ENCODE measurements at regions not wholly inside any gene's neighbourhood (a gene's known extent, or its start where the extent isn't known, plus 50 kb on each side); places are given as distances from the start of the nearest gene placed in this dataset.

DNA sequence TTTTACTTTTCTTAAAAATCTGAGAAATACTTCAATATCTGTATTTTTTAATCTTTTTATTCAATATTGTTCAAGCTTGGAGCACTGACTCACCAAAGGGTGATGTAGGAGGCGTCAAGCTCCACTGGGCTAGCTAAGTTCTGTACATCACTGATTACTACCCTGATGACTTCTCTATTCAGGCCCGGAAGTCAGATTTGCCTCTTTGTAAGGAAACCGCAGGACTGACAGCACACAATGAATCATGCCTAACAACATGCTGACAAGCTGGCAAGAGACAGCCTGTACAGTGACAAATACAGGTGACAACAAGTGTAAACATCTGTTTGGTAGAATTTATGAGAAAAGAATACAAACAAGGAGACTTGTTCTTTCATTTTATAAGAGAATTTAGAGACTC is 627.9 kb upstream of the RORB start:
- TF ChIP-seq CTCF (IDR thresholded peaks at IDR 0.05; ENCODE audit: low read depth, low read length): no peak
- no peak overlapping the region for H3K4me3 ChIP-seq (ENCODE audit: low read depth, low read length)
- DNase-seq: no peak
- H3K27me3 ChIP-seq (ENCODE audit: insufficient read depth, low read depth, severe bottlenecking): no peaks in the 10 kb centered on the region
- no peak overlapping the region for H3K27ac ChIP-seq
- H3K36me3 ChIP-seq: no peaks in the 10 kb centered on the region
- H3K9me3 ChIP-seq (ENCODE audit: severe bottlenecking): no peaks in the 10 kb centered on the region

GRCh38 chr9:73871636-73872035 is 625.5 kb upstream of the RORB start:
- Histone ChIP-seq H3K27me3 (ENCODE audit: insufficient read depth, low read depth, severe bottlenecking) (no peaks in the 10 kb centered on the region), H3K36me3 (no peaks in the 10 kb centered on the region)
- DNase-seq: no peak

DNA sequence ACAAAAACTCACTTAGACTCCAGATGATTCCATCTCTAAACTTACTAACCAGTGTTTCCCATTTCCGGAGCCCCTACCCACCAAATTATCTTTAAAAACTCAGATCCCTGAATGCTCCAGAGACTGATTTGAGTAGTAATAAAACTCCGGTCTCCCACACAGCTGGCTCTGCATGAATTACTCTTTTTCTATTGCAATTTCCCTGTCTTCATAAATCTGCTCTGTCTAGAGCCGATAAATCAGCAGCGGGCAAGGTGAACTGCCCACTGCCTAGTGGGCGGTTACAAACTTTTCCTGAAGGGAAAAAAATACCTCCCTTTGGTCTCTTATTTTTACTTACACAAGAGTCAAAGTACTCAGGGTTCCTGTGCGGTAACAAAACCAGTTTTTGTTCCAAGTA is 624.4 kb upstream of the RORB start:
- TF ChIP-seq CTCF (IDR thresholded peaks at IDR 0.05; ENCODE audit: low read depth, low read length): no peak

More at GRCh38 chr9:73871636-73872035, 625.5 kb upstream of the RORB start:
- H3K4me3 ChIP-seq (ENCODE audit: low read depth, low read length): no peak overlapping the region
- no peak for TF ChIP-seq CTCF (IDR thresholded peaks at IDR 0.05; ENCODE audit: low read depth, low read length)
- H3K27ac ChIP-seq: no peak overlapping the region
- H3K9me3 ChIP-seq (ENCODE audit: severe bottlenecking): no peaks in the 10 kb centered on the region

GRCh38 chr9:73880101-73880500 is 617.0 kb upstream of the RORB start:
- no peaks in the 10 kb centered on the region for H3K36me3 ChIP-seq
- no peaks in the 10 kb centered on the region for H3K27me3 ChIP-seq (ENCODE audit: insufficient read depth, low read depth, severe bottlenecking)
- no peak overlapping the region for H3K4me3 ChIP-seq (ENCODE audit: low read depth, low read length)
- no peak for DNase-seq
- TF ChIP-seq CTCF (IDR thresholded peaks at IDR 0.05; ENCODE audit: low read depth, low read length): no peak
- H3K9me3 ChIP-seq (ENCODE audit: severe bottlenecking): no peaks in the 10 kb centered on the region
- H3K27ac ChIP-seq: no peak overlapping the region

More for the DNA sequence above, 624.4 kb upstream of the RORB start:
- DNase-seq: no peak
- no peaks in the 10 kb centered on the region for H3K9me3 ChIP-seq (ENCODE audit: severe bottlenecking)
- no peak overlapping the region for H3K4me3 ChIP-seq (ENCODE audit: low read depth, low read length)
- no peak overlapping the region for H3K27ac ChIP-seq
- H3K27me3 ChIP-seq (ENCODE audit: insufficient read depth, low read depth, severe bottlenecking): no peaks in the 10 kb centered on the region
- no peaks in the 10 kb centered on the region for H3K36me3 ChIP-seq

- no peak for DNase-seq
- Histone ChIP-seq H3K9me3 (ENCODE audit: severe bottlenecking) (no peaks in the 10 kb centered on the region), H3K36me3 (no peaks in the 10 kb centered on the region), H3K27ac (no peak overlapping the region), H3K4me3 (ENCODE audit: low read depth, low read length) (no peak overlapping the region), H3K27me3 (ENCODE audit: insufficient read depth, low read depth, severe bottlenecking) (no peaks in the 10 kb centered on the region)
- TF ChIP-seq CTCF (IDR thresholded peaks at IDR 0.05; ENCODE audit: low read depth, low read length): no peak
Observed at GRCh38 chr9:73889023-73889422, 608.1 kb upstream of the RORB start.

DNA sequence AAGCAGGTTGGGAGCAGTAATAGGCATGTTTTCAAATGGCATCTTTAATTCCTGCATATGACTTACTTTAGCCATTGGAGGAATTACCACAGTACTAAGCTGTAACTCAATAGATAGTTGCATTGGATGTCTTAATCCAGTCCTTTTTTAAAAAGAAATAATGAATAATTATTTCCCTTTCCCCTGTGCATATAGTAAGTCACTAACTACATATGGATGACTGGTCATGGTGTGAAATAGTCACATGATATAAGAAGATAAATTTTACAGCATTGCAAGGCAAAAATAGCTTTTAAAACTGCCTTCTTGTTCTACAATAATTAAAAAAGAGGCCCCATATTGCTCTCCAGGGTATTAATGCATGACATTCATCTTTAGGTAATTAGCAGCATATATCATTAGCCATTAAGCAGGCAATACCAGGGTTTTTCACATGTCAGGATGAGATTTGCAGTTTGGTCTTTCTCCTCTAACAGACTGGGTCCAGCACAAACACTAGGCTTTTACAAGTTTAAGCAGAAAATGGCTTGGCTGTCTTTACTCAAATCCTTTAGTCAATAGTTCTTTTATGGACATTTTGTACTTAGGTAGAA is 606.4 kb upstream of the RORB start:
- Histone ChIP-seq H3K27ac (no peak overlapping the region), H3K4me3 (ENCODE audit: low read depth, low read length) (no peak overlapping the region), H3K27me3 (ENCODE audit: insufficient read depth, low read depth, severe bottlenecking) (no peaks in the 10 kb centered on the region), H3K9me3 (ENCODE audit: severe bottlenecking) (no peaks in the 10 kb centered on the region), H3K36me3 (no peaks in the 10 kb centered on the region)
- no peak for DNase-seq
- no peak for TF ChIP-seq CTCF (IDR thresholded peaks at IDR 0.05; ENCODE audit: low read depth, low read length)

Measured in WERI-Rb-1 (cell line).